Lung microvascular endothelial cell (primary cell): ENCODE measurements at regions not wholly inside any gene's neighbourhood (a gene's known extent, or its start where the extent isn't known, plus 50 kb on each side); places are given as distances from the start of the nearest gene placed in this dataset.

ENCODE experiments used
- DNase-seq, 2 donors: peaks; one replicate each; pipeline versions ENCODE4 v3.0.0 to v3.0.0-alpha.2; 2010; ENCODE audit warnings: low read depth in 2 of 2

DNA sequence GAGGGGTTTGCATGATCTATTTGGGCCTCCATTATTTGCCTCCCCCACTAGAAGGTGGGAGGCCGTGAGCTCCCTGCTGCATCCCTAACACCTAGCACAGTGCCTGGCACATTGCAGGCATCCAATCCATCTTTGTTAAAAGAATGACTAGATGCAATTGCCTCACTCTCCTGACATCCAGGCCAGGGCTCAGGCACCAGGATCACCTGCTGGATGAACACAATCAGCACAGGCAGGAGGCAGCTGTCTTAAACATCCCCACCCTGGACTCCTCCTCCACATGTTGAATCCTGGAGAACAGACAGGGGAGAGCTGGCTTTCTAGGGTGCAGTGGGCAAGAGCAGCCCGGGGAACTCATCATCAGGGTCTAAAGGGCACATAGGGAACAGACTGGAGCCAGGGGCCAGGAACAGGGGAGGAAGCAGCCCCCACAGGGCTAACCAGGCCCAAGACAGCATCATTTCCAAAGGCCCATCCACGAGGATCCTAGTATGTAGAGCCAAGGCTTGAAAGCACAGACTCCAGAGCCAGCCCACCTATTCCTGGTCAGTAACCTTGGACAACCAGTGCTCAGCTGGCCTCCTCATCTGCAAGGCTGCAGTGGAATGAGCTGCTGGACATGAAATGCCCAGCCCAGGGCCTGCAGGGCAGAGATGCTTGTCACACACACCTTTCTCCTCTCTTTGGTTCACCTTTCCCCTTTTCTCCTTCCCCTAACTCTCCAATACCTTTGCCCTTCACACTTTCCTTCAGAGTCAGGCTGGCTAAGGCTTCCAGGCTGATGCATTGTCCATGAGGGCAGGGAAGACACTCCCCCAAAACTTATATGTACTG, 254.4 kb upstream of the TLE3 start:
- no peak for DNase-seq

DNA sequence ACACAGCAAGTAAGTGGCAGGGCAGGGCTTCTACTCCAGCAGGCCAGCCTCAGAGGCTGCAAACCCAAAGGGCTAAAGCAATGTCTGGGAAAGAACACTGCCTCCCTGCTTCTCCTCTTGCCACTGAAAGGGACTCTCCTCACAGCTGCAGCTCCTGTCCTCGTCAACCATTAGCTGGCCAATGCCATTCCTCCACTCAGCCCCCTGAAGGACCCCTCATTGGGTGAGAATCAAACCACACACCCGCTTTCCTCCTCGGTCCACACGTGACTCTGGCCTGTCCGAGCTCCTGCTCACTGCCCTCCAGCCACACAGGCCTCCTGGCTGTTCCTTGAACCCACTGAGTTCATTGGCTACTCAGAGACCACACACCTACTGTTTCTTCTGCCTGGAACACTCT, 253.7 kb upstream of the TLE3 start:
- no peak for DNase-seq

DNA sequence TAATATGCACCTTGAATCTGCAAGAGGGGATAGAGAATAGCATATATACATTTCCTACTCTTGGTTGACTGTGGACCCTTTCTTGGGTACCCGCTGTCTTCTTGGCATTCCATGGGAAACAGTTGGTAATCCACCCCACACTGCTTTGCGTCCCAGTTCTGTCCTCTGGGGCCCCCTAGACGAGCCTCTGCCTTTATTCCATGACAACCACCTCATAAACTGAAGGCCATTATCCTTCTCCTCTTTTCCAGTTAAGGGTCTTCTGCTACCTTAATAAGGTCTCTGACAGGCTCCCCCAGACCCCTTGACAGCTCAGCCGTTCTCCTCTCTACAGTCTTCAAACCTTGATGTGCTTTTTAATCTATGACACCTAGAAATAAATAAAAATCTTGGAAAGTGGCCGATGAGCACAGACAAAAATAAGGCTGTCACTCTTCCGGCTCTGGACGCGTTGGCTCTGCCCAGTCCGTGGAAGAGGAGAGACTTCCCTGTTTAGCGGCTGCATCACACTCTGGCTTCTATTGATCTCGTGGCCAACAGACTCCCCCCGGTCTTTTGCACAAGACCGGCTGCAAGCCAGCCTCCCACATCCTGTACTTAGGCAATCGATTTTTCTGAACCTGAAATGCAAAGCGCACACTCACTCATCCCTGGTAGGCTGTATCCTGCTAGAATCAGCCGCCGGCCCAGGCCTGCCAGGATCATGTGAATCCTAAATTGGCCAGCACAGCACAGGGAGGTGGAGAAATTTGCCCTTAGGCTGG, 251.0 kb upstream of the TLE3 start:
- no peak for DNase-seq

DNA sequence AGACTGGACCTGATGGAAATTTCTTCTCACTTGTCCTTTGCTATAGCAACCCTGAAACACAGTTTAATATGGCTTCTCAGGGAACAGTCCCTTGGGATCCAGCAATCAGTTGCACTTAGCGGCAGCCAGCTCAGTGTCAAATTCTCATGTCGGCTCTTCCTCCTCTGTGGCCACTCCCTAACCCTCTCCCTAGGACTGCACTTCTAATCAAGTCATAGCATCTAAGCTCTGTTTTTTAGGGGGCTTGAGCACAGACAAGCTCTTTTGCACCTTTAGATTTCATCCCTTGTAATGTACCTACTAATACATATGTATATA, 250.5 kb upstream of the TLE3 start:
- DNase-seq: no peak

DNA sequence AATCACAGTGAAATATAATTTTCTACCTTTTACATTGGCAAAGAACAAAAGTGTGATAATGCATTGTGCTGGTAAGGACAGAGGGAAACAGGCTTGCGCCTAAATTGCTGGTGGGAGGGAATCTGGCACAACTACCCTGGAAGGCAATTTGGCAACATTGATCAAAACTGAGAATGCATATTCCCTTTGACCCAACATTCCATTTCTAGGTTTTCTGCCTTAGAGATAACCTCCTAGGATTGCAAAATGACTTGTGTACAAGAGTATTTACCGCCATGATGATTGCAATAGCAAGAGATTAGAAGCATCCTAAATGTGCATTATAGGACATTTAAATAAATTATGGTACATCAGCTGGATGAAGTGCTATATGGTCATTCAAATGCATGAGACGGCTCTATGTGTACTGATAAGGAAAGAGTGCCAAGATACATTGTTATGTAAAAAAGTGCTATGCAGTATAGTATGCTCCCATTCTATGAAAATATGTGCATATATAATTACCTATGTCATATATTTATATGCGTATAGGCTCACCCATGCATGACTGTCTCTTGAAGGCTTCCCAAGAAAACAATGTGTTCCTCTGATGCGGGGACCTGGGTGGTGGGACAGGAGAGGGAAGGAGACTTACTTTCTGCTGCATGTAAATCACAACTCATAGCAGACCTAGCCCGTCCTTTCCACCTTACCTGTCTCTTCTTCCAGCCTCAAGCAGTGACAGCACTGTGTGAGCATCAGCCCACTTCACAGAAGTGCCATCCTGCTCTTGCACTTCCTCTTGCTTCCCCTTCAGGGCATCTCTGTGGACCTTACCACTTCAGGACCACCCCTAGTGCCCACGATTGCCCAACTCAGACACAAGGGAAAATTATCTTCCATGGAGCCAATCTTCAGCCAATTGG, 249.9 kb upstream of the TLE3 start:
- DNase-seq: no peak

DNA sequence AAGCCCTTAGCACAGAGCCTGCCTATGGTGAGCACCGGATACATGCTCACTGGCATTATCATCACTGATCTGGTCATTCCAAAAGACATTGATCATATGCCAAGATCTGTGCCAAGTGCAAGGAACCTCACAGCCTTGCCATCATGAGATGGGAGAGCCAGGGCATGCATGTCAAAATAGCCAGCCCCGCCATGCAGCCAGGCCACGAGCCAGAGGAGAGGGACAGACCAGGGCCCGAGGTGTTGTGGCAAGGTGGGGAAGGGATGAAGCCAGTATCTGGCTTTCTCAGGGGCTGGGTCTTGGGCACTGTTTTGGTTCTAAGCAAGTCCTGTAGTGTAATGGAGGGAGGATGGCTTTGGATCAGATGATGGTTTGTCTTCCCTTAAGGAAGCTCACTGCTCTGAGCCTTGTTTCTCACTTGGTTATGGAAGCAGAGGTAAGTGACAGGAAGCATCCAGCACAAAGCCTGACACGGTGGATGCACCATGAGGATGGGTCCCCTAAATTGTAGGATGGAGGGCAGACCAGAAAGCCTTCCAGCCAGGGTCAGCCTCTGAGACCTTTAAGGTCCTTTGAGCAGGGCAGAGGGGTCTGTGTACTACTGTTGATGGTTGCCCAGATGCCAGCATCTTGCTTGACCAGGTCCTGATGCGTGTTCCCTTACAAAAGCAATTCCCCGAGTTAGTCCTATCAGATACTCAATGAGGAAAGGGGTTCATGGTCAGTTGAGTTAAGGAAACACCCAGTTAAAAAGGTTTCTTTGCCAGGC, 247.7 kb upstream of the TLE3 start:
- no peak for DNase-seq

DNA sequence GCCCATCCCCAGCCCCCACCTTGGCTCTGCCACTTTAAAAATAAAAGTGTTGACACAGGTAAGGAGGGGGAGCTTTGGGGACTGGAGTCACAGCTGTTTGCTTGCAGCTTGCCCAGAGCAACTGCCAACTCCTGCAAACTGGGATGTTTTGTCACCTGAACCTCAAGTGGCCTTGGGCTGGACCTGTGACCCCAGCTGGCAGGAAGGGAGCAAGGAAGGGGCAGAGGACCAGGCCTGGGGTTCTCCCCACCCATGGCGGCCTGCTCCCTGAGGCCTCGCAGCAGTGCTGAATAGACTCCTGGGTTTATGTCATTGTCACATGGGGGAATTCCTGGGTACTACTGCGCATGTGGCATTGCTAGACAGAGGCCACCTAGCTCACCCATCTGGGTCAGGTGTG, 246.9 kb upstream of the TLE3 start:
- DNase-seq: no peak

DNA sequence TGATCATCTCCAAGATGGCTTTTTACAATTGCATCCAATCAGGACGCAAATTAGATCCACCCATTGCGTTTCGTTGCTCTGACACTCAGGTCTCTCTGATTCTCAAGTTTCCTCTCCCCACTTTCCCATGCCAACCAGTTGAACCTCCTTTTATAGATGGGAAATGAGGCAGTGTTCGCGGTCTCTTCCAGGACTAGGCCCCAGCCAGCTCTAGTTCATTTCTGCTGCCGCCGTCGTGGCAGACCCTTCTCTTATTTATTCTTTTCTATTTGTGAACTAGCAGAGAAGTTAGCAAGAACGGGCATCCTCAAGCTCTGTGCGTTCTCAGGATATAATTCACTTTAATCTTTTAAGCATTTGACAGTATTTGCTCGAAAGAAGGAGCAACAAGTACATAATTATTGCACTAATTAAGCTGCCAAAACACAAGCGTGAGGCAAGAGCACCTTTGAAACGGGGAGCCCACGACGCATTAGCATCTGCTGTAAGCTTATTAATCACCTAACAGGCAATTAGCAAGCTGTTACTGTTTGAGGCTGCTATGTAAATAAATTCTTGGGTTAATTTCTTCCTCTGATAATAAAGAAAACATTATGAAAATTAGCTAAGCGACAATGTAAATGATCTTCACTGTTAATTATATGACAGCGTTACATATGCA, 246.4 kb upstream of the TLE3 start:
- no peak for DNase-seq

DNA sequence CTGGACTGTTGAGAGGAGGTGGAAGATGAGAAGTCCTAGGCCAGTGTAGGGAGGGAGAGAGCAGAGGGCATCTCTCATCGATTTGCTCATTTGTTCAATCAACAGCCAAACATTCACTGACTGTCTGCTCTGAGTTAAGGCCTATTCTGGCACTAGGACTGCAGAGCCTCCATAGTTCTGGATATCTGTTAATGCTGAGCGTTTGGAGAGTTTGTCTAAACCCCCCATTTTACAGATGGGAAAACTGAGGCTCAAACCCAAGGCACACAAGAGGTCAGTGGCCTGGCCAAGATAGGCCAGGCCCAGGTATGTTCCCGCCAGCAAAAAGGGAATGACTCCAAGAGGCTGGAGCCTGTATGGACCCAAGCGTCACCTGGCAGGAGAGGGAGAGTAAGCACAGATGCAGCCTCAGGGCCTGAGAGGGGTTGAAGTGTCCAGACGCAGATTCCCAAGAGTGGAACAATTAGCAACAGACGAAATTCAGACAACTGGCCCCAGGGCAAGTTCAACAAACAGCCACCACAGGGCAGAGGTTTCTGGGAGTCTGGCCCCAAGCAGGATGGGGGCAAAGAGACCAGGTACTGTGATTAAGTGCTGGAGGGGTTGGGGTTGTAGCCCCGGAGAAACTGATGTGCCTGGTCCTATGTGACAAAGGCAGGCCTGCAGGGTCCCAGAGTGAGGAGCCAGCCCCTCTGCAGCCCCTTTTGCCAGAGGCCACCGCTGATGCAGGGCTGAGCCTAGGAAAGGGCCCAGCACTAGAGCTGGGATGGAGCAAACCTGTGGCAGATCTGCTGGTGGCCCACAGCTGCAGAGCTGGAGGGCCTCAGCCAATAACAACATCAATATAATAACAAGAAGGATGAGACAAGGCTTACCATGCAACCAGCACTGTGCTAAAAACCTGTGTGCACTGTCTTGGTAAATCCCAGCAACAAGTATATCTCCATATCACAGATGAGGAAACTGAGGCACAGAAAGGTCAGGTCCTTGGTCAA, 245.1 kb upstream of the TLE3 start:
- DNase-seq: no peak

DNA sequence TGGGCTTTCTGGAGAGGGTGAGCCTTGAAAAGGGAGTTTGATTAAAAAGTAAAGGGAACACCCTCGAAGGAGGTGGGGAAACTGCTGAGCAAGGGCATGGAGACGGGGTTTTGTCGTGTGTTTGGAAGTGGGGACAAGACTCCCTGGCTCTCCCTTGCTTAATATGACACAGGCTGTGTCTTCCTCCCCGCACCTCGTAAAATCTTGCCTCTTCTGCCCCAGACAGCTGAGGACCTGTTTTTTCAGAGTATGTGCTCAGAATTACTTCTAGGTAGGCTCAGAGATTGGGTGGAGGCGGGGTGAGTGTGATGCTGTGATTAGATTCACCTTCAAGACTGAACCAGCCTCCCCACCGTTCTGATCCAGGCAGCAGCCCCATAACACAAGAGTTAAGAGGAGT, 244.4 kb upstream of the TLE3 start:
- DNase-seq: no peak

DNA sequence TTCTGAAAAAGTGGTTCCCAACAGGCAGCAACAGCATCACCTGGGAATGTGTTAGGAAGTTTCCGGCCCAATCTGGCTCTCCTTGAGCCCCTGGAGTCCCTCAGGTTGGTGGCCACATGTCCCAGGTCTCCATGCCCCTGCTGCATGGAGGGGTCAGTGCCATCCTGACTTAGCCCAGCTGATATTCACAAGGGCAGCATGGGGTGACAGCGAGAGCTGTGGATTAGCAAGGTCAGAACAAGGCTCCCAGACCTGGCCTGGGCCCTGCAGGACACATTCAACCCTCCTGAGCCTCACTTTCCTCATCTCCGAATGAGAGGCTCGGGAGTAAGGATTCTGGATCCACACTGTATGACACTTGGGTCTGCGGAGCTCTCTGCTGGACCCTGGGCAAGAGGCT, 243.8 kb upstream of the TLE3 start:
- DNase-seq: no peak

DNA sequence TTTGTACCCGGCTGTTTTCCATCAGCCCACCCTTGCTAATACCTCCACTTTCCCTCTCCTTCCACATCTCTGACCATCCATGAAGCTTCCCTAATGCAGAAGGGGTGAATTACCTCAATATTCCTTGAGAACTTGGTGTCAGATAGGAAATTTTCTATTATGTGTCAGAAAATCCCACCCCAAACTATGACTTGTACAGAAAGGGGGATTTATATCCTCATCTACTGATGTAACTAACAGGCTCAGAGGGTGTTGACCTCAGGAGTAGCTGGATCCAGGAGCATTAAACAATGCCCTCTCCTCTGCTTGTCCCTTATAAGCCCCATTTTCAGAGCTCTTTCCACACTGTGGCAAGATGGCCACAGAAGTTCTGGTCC, 242.8 kb upstream of the TLE3 start:
- no peak for DNase-seq

DNA sequence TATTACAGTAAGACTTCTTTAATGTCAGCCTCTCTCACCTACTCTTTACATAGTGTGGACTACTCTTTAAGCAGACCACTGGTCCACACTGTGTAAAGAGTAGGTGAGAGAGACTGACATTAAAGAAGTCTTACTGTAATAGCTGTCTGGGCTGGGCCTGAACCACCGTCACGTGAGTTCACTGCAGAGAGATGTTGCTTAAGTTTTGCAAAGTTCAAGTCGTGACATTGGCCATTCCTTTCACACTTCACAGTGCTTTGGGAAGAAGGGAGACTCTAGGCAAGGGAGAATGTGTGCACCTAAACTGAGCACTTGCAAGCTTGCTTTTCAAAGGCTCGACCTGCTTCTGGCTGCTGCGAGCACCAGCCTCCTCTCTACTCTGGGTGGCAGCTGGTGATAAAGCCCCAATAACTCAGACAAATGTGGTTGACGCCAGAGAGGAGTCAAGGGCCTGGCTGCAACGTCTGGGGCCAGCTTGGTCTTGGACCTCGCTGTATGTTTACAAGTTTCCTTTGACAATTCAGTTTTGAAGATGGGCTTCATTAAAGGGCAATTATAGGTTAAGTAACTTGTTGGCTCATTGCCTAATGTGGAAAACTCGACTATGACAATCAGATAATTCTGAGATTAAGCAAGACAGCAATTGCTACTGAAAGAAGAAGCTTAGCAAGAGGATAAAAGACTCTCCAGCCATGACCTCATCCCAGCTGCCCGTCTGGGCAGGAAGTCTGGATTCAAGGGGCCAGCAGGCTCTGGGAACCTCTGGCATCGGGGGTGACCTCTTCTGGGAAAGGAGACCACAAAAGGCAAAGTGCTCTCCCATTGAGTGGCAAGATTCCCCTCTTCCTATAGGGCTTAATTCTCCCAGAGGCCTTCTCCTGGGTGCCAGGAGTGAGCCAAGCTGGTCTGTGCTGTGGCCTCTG, 242.1 kb upstream of the TLE3 start:
- peak in 1 of 2 donors; percentile 74 for DNase-seq

DNA sequence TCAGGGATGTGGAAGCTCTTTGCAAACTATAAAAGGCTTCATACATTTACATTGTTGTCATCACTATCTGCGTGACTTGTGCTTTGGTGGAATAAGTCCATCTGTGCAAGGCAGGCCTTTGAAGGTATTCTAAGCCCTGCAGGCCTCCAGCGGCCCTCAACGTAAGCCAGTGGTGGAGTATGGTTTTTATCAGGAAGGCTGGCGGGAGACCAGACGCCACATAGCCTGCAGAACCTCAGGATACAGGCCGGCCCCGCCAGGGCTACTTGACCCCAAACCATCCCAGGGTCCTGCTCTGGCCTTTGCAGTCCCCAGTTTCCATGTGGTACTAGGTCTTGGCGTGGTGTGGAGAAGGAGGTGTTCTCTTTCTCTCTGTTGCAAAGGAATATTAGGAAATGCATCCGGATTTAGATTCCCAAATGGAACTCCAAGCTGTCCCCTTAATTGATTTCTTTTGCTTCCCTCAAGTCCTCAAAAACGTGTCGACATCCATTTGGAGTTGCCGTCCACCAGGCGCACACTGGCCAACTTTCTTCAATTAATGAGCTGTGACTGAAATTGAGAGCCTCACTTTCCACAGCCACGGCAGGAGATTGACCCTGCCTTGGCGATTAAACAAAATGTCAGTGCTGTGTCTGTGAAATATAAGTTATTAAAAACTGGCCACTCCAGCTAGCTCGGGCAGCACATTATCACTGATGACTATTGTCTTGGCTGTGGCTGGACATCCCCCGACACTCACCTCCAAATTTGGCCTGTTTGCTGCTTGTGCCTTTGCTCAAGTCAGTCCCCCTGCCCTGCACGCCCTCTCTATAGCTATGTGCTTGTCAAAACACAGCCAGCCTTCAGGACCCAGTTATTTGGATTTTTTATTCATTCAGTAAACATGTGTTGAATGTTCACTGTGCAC, 239.8 kb upstream of the TLE3 start:
- DNase-seq: no peak

DNA sequence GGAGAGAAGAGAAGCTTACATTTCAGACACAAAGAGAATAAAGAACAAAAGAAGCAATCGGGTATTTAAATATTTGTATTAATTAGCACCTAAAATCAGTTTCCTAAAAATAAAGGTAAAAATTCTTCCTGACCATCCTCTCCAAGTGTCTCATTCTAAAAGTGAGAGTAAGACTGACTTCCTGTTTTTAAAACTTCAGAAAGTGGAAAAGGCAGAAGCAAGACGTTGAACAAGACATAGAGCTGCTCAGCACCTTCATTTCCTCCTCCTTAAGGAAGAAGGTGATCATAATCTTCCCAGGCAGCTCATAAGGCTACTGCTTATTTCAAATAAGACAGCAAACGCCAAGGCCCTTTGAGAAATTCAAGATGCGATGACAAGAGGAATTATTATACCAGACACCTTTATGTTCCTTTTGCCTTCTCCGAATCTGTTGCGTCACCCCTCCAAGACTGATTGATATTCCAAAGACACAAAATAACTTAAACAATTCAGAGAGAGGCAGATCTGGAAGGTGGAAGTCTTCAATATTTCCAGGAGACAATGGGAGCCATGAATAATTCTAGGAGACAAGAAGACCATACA, 238.8 kb upstream of the TLE3 start:
- no peak for DNase-seq

DNA sequence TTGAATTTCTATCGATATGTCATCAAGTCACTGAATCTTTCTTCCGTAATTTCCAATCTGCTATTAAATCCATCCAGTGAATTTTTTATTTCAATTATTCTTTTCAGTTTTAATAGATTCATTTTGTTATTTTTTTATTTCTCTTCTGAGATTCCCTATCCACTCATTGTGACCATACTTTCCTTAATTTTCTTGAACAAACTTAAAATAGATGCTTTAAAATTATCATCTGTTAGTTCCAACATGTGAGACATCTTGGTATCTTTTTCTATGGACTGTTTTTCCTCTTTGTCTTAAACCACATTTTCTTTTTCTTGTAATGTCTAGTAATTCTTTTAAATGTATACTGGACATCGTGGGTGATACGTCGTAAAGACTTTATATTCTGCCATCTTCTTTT, 236.6 kb upstream of the TLE3 start:
- no peak for DNase-seq

DNA sequence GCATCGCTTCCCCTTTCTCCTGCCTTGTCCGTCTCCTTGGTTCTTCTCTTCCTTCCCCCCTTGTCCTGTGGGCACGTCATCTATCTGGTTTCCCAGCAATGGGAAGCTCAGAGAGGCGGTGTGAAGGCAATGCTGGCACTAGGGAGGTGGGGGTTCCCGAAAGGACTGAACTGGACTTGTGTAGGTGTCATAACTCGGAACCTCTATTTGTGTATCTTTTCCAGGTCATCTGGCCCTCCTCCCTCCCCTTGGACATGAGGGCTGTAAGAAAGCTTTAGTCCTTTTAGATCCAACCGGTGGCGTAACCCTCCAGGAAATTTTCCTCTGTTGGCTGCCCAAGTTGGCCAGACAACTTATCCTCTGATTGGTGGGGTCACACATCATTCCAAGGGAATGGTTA, 231.5 kb upstream of the TLE3 start:
- no peak for DNase-seq
